ENCODE measurements at regions not wholly inside any gene's neighbourhood (a gene's known extent, or its start where the extent isn't known, plus 50 kb on each side); places are given as distances from the start of the nearest gene placed in this dataset.

DNA sequence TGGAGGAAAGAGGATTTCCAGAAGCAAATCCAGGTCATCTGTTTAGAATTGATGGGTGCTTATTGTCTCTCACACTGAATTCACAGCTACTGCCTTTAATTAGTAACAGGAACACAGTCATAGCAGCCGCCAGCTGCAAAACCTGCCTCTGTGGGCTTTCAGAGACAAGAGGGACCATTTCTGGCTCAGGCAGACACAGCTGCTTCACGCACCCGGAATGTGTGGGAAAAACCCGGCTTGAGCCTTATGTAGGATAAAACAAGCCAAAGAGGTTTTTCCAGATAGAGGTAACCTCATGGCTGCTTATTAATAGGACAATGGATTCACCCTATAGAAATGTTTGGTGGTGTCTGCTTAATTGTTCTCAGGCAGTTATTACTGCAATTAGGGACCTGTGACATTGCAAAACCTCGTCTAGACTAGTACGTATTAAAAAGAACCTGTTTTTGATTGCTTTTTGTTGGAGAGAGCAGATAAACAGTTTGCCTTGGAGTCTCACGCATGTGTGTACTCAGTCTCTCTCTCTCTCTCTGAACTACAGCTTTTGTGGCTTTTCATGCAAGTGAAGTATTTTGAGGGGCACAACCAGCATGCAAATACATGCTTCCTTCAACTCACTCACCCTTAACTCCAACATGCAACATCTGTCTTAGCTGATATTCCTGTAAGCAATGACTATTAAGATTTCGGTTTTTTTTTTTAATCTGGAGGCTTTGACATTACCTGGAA, 302.7 kb downstream of the PLK2 start:
- DNase-seq (ENCODE audit: low read depth in 2 of 3, low spot score in 1 of 3) = no peak

DNA sequence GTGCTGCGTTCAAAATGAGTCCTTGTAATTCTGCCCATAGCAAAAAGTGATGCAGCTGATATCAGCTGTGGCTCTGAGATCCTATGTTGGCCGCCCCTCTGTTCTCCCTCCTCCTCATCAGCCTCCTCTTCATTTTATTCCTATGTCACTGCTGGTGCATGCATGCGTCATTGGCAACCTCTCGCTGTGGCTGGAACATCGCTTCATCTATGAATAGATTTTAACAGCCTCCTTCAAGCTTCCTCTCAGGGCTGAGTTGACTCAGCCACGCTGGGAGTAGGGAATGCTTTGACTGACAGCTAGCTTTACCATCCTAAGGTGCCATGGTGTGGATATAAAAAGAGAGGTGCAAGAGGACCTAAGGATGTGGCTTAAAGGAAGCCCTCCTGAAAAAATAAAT, 303.5 kb downstream of the PLK2 start:
- DNase-seq (ENCODE audit: low read depth in 2 of 3, low spot score in 1 of 3) = no peak

DNA sequence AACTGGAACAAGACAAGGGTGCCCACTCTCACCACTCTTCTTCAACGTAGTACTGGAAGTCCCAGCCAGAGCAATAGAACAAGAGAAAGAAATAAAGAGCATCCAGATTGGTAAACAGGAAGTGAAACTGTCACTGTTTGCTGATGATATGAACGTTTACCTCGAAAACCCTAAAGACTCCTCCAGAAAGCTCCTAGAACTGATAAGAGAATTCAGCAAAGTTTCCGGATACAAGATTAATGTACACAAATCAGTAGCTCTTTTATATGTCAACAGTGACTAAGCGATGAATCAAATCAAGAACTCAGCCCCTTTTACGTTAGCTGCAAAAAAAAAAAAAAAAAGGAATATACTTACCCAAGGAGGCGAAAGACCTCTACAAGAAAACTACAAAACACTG, 306.6 kb downstream of the PLK2 start:
- no peak for DNase-seq (ENCODE audit: low read depth in 2 of 3, low spot score in 1 of 3)

DNA sequence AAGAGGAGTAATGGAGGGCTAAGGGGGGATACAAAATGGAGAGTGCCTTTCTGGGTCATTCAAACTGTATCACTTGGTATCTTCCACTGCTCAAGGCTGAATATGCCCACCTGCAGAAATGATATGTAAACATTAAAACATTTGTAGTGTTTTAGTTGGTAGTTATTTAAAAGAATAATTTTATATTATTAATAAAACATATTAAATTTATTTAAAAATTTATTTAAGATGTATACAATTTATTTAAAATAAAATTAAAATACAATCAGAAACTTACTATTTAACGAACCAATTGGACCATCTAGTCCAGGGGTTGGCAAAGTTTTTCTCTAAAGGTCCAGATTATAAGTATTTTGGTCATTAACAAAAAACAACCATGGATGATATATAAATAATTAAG, 308.5 kb downstream of the PLK2 start:
- DNase-seq (ENCODE audit: low read depth in 2 of 3, low spot score in 1 of 3) = no peak

- no peak for DNase-seq (ENCODE audit: low read depth in 2 of 3, low spot score in 1 of 3)
These were observed 309.0 kb downstream of the PLK2 start for GRCh38 chr5:58150926-58151325.

GRCh38 chr5:58149746-58150145, 310.1 kb downstream of the PLK2 start:
- DNase-seq (ENCODE audit: low read depth in 2 of 3, low spot score in 1 of 3) = no peak

DNA sequence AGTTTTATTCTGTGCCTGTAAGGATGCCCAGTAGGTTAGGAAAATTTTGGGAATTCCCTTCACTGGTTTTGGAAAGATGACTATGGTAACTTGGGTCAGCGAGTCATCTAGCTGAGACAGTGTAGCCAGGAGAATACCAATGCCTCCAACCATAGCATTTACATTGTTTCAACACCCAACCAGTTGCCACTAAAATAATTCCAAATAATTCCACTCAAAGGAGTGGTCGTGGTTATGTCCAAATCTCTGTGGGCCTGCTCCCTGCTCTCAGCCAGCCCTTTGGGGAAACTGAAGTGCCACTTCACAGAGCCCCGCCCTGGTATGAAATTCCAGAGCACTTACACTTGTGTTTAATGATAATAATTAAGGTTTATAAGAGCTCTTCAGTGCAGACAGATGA, 310.5 kb downstream of the PLK2 start:
- no peak for DNase-seq (ENCODE audit: low read depth in 2 of 3, low spot score in 1 of 3)

GRCh38 chr5:58148254-58148775, 311.6 kb downstream of the PLK2 start:
- no peak for DNase-seq (ENCODE audit: low read depth in 2 of 3, low spot score in 1 of 3)

DNA sequence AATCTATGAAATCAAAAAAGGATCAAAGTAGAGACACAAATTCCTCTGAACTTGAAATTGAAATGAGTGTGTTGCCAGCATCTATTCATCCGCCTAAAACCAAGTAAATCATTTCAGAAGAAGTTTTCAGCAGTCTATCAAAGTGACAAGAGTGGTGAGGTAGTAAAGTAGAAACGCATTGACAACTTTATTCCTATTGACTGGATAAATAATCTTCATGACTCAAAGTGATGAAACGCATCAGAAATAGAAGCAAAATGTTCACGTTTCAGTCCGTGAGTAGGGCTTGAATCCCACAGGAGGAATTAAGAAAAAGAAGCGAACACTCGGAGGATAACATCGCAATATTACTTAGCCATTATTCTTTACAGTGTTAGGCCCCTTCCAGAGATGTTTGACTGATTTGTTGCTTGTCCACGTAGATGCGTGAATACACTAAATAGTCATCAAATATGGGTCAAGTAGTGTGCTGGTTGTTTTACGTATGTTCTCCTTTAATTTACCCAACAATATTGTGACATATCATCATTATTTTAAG, 314.4 kb downstream of the PLK2 start:
- DNase-seq (ENCODE audit: low read depth in 2 of 3, low spot score in 1 of 3) = no peak

DNA sequence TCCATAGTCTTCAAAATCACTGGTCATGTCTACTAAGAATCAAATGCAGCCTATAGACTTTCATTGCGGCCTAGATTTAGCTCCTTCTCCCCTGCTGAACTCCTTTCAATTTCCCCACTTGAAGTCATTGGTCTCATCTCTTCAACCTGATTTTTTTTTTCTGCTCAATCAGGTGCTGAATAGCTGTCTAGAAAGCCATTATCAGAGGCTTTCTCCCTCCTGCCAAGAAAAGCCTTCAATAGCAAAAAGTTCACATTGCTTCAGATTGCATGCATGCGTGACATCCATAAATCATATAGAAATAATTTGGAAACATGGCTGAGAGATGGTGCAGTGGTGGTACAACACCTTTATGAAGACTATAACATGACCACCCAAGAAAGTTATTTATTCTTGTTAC, 316.2 kb downstream of the PLK2 start:
- DNase-seq (ENCODE audit: low read depth in 2 of 3, low spot score in 1 of 3) = no peak

- DNase-seq (ENCODE audit: low read depth in 2 of 3, low spot score in 1 of 3) = no peak
These were observed 316.7 kb downstream of the PLK2 start for GRCh38 chr5:58143181-58143580.

GRCh38 chr5:58138791-58139190, 321.1 kb downstream of the PLK2 start:
- DNase-seq (ENCODE audit: low read depth in 2 of 3, low spot score in 1 of 3) = no peak

GRCh38 chr5:58136406-58136805, 323.5 kb downstream of the PLK2 start:
- DNase-seq (ENCODE audit: low read depth in 2 of 3, low spot score in 1 of 3) = no peak

DNA sequence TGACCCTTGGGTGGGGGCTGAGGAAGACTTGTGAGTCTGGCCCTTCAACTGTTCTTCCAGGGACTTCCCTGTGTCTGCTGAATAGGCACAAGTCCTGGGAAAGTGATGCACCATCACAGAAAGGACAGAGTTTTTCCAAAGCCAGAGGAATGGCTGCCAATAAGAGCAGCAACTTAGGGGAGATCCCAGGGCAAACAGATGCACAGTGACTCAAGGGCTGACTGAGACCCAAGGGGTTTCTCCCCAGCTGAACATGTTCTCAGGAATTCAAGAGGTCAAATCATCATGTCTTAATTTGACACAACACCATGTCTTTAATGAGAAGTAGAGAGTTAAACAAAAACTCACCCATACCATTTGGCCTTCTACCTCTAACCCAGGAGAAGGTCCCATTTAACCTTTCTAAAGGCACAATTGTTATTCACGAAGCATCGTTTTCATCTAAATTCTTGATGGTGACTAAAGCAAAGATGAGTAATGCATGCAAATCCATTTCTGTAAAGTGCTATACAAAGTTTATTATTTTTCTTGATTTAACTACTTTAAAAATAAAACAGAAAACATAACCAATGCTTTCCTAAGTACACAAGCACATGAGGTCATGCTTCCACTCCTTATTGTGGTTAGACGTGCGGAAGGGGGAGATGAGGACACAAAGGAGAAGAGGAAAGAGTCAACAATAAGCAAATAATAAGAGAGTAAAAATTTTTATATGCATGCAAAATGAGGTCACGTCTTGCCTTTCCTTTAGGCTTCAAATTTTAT, 324.1 kb downstream of the PLK2 start:
- no peak for DNase-seq (ENCODE audit: low read depth in 2 of 3, low spot score in 1 of 3)

DNA sequence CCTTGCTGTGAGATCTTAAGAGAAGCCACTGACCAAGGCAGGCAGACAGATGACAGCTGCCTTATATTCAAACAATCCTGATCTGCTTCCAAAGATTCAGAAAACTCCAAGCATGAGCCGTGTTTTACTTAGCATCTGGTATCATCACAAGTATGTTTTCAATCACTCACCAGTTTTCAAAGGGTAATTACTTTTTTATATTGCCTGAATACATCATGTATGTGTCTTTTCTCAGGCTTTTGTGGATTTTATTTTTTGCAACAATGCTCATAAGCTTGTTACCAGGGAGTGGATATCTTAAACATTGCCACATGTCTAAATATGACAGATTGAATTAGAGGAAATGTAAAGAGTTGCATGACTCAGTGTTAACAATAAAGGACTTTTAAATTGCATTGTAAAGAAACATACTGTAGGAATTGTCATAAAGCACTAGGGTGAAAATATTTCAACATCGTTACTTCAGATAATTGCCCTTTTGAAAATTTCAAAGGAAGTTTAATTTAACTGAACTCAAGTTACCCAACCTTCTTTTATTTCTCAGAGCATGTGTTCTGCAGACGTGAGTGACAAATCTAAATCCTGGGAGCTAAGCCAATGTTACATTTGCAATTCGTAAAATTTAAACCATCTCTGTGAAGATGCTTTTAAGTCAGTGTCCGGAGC, 326.1 kb downstream of the PLK2 start:
- no peak for DNase-seq (ENCODE audit: low read depth in 2 of 3, low spot score in 1 of 3)

- DNase-seq (ENCODE audit: low read depth in 2 of 3, low spot score in 1 of 3) = no peak
These were observed 326.7 kb downstream of the PLK2 start for GRCh38 chr5:58133216-58133615.

DNA sequence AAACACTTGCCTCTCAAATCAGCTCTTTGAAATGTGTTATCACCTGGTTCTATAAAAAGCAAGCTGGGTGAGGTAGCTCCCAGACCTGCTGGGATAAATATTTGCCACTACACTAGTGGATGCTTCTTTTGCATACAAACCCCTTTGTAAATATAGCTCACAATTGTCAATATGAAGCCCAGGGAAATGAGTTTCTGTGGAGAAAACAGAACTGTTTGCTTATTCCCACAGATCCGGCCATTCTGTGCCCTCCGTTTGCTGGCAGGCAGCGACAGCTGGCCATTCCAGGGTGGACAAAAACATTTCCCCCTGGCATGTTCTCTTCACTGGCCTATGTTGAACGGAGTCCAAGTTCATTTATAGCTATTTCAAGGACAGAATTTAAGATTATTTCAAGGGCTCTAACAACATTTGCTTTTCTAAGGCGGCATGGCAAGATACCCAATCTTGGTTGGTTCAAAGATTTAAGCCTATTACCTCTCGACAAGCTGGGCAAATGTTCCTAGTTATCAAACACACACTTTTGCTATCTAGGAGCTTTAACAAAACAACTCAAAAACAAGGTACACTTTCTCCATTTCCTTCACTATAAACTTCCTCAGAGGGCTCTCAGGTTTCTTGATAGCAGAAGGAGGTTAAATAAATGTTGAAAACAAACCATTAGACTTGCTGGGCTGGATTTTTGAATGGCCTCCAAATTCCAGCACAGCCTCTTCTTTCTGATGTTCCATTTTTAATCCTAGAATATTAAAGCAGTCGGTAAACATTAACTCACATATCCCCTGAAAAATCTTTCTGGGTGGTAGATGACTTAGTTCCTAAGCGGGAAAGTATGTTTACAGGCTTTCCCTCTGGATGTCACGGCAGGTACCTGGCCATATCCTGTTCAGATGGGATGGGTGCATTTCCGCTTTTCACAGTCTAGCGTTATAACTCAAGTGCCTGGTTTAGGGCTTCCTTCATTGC, 332.3 kb downstream of the PLK2 start:
- no peak for DNase-seq (ENCODE audit: low read depth in 2 of 3, low spot score in 1 of 3)

- no peak for DNase-seq (ENCODE audit: low read depth in 2 of 3, low spot score in 1 of 3)
These were observed 336.4 kb downstream of the PLK2 start for GRCh38 chr5:58123501-58123900.

DNA sequence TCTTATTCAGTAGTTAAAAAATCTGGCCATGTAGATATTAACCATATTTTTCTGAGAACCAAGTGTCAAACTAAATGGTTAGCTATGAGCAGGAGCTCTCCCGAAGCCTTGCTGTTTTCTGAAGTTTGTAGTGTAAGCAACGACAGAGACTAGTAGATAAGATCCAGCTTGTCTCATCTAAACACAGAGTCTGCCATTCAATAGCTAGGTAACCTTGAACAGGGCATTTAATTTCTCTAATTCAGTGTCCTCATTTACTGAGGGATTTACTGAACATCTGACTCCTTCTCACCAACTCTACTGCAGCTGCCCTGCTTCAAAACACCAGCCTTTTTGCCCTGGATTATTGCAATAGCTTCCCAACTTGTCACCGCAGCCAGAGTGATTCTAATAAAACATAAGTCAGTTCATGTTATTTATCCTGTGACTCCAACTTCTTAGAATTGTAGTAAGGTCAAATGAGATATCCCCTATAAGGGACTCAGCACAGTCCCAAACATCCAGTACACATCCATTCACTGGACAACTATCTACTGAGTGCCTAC, 337.0 kb downstream of the PLK2 start:
- no peak for DNase-seq (ENCODE audit: low read depth in 2 of 3, low spot score in 1 of 3)

GRCh38 chr5:58122157-58122556, 337.7 kb downstream of the PLK2 start:
- no peak for DNase-seq (ENCODE audit: low read depth in 2 of 3, low spot score in 1 of 3)
